AG04450 (cell line): ENCODE measurements at regions not wholly inside any gene's neighbourhood (a gene's known extent, or its start where the extent isn't known, plus 50 kb on each side); places are given as distances from the start of the nearest gene placed in this dataset.
"Not testable (repeated sequence)": the region's sequence is repeated elsewhere in the genome, so short reads cannot be mapped to it uniquely, and the experiment has no call there.

Experiments
- CTCF ChIA-PET: fragments of 300-600, 350-600 bp; formaldehyde crosslinking; extraction: SDS; loops from one replicate; lab custom pipeline; 2022; ENCODE audit warnings: antibody characterized with exemption, inconsistent platforms; lab: Charles Lee
- POLR2A ChIA-PET: fragments of 350-600 bp; formaldehyde crosslinking; extraction: SDS; loops from one replicate; lab custom pipeline; 2021; ENCODE audit warnings: antibody characterized with exemption, inconsistent platforms; lab: Yijun Ruan, JAX
- DNase-seq: peaks from one replicate; pipeline ENCODE4 v3.0.0-alpha.2; 2011; ENCODE audit warnings: low read depth, low spot score
- H3K27ac ChIP-seq: one replicate; pipeline ENCODE4 v1.5.1; 2012; ENCODE audit warnings: low read depth, low read length, control low read depth
- H3K27me3 ChIP-seq: one replicate; pipeline ENCODE4 v1.6.0; 2012; ENCODE audit warnings: low read length; ENCODE audit not compliant: control insufficient read depth, insufficient read depth
- H3K4me3 ChIP-seq: 2 replicates; pipeline ENCODE4 v1.5.1; 2011; ENCODE audit warnings: mild to moderate bottlenecking, low read depth, low read length, control low read depth
- H3K9me3 ChIP-seq: 2 replicates; pipeline ENCODE4 v1.5.1; 2012; ENCODE audit warnings: low read length; ENCODE audit not compliant: control insufficient read depth, insufficient read depth
- TF ChIP-seq, protein P1 (sequence below): IDR thresholded peaks from 2 replicates; pipeline ENCODE4 v1.5.1; 2011; ENCODE audit warnings: low read depth, low read length, control low read depth, inconsistent platforms

DNA sequence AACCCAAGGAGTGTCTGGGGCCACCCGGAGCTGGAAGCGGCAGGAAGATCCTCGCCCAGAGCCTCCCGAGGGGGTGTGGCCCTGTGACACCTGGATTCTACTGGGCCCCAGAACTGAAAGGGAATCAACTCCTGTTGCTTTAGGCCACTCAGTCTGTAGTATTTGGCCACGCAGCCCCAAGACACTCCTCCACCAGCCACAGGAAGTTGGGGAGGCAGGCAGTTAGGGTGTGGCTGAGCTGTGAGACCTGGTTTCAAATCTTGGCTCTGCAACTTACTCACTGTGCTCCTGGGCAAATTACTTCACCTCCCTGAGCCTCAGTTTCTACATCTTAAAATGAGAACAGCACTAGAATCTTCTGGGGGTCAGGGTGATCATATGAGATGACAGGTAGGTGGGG is 119.8 kb upstream of the PPP1R26 start:
- ChIA-PET CTCF (no interaction called here), POLR2A (no interaction called here)
- H3K27me3 ChIP-seq, result no peaks in the 10 kb centered on the region
- H3K27ac ChIP-seq, result no peak overlapping the region
- no peak for DNase-seq
- peaks cover 17% of the 10 kb centered on the region; the same call in 1 of the 2 replicates for H3K9me3 ChIP-seq
- TF ChIP-seq, protein P1, sequence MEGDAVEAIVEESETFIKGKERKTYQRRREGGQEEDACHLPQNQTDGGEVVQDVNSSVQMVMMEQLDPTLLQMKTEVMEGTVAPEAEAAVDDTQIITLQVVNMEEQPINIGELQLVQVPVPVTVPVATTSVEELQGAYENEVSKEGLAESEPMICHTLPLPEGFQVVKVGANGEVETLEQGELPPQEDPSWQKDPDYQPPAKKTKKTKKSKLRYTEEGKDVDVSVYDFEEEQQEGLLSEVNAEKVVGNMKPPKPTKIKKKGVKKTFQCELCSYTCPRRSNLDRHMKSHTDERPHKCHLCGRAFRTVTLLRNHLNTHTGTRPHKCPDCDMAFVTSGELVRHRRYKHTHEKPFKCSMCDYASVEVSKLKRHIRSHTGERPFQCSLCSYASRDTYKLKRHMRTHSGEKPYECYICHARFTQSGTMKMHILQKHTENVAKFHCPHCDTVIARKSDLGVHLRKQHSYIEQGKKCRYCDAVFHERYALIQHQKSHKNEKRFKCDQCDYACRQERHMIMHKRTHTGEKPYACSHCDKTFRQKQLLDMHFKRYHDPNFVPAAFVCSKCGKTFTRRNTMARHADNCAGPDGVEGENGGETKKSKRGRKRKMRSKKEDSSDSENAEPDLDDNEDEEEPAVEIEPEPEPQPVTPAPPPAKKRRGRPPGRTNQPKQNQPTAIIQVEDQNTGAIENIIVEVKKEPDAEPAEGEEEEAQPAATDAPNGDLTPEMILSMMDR, result no peak
- no peak overlapping the region for H3K4me3 ChIP-seq

DNA sequence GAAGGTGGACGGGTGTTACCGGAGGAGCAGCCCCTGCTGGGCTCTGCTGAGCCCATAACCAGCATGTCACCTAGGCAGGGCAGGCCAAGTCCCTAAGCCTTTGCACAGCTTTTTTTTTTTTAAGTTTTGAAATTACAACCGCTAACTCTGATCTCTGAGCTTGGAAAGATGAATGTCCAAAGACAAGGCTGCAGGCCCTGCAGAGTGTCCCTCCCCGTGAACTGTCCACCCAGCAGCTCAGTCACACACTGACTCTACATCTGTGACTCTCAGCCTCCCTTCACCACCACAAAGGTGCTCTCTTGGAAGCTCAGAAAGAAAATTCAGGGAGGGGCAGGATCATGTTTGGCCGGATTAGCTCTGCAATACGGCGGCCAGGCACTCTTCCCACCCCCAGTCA is 119.0 kb upstream of the PPP1R26 start:
- ChIA-PET CTCF (no interaction called here), POLR2A (no interaction called here)
- Histone ChIP-seq H3K9me3 (peaks cover 14% of the 10 kb centered on the region; the same call in 1 of the 2 replicates), H3K27me3 (no peaks in the 10 kb centered on the region), H3K4me3 (no peak overlapping the region), H3K27ac (no peak overlapping the region)
- TF ChIP-seq, protein P1, result no peak
- DNase-seq, result no peak

DNA sequence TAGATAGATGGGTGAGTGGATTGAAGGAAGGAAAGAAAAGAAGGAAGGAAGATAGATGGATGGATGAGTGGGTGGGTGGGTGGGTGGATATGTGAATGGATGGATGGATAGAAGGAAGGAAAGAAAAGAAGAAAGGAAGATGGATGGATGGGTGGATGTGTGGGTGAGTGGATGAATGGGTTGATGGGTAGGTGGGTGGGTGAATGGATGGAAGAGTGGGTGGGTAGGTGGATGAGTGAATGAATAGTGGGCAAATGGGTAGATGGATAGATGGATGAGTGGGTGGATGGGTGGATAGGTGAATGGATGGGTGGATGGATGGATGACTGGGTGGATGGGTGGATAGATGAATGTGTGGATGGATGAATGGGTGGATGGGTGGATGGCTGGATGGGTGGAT is 117.9 kb upstream of the PPP1R26 start:
- H3K27ac ChIP-seq, CTCF ChIA-PET, POLR2A ChIA-PET, DNase-seq, H3K4me3 ChIP-seq, H3K27me3 ChIP-seq, H3K9me3 ChIP-seq: not testable (repeated sequence)

DNA sequence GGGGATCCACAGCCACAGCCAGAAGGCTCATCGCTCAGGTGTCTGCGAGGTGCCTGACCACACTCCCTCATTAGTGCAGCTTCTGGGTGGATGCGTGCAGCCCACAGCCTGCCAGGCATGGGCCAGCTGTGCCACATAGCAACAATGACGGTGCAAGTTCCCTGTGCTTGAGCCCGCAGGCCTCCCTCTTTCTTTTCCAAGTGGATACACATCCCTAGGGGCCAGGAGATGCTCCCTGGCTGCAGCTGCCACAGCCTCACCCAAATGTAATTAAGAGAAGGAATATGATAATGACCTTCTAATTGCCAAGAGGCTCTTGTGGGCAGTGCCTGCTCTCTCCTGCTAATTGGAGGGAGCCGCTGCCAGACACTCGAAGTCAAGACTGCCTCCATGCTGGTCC is 116.0 kb upstream of the PPP1R26 start:
- CTCF ChIA-PET, result no interaction called here
- H3K27ac ChIP-seq, result no peak overlapping the region
- no peak overlapping the region for H3K4me3 ChIP-seq
- H3K27me3 ChIP-seq, result no peaks in the 10 kb centered on the region
- POLR2A ChIA-PET, result no interaction called here
- no peak for DNase-seq
- TF ChIP-seq, protein P1, result no peak
- H3K9me3 ChIP-seq, result peaks cover 6% of the 10 kb centered on the region; the same call in 1 of the 2 replicates

DNA sequence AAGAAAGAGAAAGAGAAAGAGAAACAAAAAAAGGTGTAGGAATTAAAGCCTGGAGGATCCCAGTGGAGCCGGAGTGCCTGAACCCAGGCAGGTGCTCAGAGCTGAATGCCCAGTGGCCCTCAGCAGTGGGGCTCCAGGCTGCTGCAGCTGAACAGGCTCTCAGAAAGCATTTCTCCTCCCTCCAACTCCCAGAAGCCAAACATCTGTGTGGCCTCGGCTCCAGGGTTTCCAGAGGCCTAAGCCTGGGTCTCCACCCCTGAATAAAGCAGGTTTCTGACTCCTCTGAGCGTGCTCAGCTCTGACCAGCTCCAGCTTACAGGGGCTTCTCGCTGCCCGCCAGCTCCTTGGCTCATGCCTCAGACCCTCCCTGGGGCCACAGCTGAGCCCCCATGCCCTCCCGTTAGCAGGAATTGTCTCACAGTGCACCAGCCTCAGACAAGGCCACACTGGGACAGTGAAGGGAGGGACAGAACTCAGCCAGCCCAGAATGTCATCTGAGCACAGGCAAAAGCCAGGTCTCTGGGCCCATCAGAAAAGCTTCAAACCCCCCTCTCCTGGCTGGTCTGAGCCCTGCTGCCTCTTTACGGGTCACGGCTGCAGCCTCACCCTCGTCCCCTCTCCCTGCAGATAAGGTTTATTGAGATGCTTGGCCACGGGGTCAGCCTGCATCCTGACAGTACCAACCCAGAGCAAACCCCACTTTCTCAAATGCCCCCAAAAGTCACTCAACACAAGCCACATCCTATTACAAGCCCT is 114.4 kb upstream of the PPP1R26 start:
- Histone ChIP-seq H3K9me3 (peaks cover 4% of the 10 kb centered on the region; the same call in 1 of the 2 replicates), H3K4me3 (no peak overlapping the region), H3K27me3 (no peaks in the 10 kb centered on the region), H3K27ac (no peak overlapping the region)
- CTCF ChIA-PET, result no interaction called here
- DNase-seq, result no peak
- POLR2A ChIA-PET, result no interaction called here
- TF ChIP-seq, protein P1, result no peak
